ENCODE measurements at regions not wholly inside any gene's neighbourhood (a gene's known extent, or its start where the extent isn't known, plus 50 kb on each side); places are given as distances from the start of the nearest gene placed in this dataset.

DNA sequence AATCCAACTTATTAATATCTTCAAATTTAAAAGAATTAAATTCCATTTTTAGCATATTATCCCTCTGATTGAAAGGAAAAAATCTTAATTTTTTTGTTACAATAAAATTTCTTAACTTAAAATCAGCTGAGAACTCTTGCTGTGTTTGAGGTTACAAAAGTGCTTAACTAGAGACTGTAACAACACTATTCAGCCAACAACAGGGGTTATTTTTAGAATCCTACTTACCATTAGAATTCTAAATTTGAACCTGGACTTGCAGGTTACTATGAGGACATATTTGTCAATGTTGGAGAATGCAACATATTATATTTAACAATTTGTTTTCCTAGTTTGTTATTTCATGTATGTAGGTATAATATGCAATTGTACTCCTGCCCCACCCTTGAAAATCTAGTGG, 238.1 kb upstream of the CXXC4 start:
- DNase-seq (ENCODE audit: low read depth in 1 of 2, low spot score in 1 of 2) = no peak
- no peak for TF ChIP-seq HOXB13 (CRISPR knock-in tag; IDR thresholded peaks at IDR 0.05; ENCODE audit: low read depth)
- TF ChIP-seq RAD21 (conservative IDR thresholded peaks at IDR 0.05 in 1 of 2, IDR thresholded peaks at IDR 0.05 in 1 of 2) = no peak
- TF ChIP-seq ZSCAN20 (CRISPR knock-in tag; IDR thresholded peaks at IDR 0.05) = no peak
- no peak for TF ChIP-seq JUN (IDR thresholded peaks at IDR 0.05)
- no peak for TF ChIP-seq GATA3 (IDR thresholded peaks at IDR 0.05; ENCODE audit: borderline replicate concordance)
- no peak for TF ChIP-seq TP53 (CRISPR knock-in tag; IDR thresholded peaks at IDR 0.05)
- TF ChIP-seq RFX5 (IDR thresholded peaks at IDR 0.05) = no peak
- TF ChIP-seq RARB (CRISPR knock-in tag; IDR thresholded peaks at IDR 0.05) = no peak
- no peak for TF ChIP-seq MAFK (IDR thresholded peaks at IDR 0.05; ENCODE audit: partially characterized antibody)
- TF ChIP-seq HDAC2 (IDR thresholded peaks at IDR 0.05) = no peak
- no peak for TF ChIP-seq EHMT2 (IDR thresholded peaks at IDR 0.05; ENCODE audit: low read depth)
- Histone ChIP-seq H3K27ac (no peak overlapping the region), H3K9me3 (no peaks in the 10 kb centered on the region; the same call in 2 of the 3 replicates), H3K4me2 (no peak overlapping the region), H3K4me3 (no peak overlapping the region), H3K4me1 (peaks cover 19% of the 10 kb centered on the region)
- POLR2A ChIA-PET = no interaction called here
- no peak for ATAC-seq
- no peak for FAIRE-seq
- CTCF ChIA-PET = no interaction called here

DNA sequence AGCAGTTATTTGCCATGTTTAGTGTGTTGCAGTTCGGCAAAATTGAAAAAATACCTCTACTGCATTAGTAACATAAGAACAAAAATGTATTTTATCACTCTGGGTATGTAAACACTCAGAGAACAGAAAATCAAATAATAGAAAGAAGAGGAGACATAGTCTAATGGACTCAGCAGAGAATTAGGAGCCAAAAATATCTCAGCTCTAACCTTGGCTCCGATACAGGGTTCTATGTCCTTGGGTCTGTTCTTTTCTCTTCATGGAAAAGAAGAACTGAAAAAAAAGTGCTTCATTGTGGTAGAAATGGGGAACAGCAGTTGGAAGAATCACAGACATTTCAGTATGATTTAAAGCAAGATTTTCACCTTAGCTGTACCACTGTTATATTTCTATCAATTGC, 240.5 kb upstream of the CXXC4 start:
- ChIA-PET POLR2A (no interaction called here), CTCF (no interaction called here)
- Histone ChIP-seq H3K4me2 (no peak overlapping the region), H3K9me3 (no peaks in the 10 kb centered on the region; the same call in 2 of the 3 replicates), H3K4me3 (no peak overlapping the region), H3K27ac (no peak overlapping the region), H3K4me1 (no peaks in the 10 kb centered on the region)
- ATAC-seq (no peak), FAIRE-seq (no peak), DNase-seq (ENCODE audit: low read depth in 1 of 2, low spot score in 1 of 2) (no peak)
- TF ChIP-seq NR3C1 (IDR thresholded peaks at IDR 0.05) = no peak
- no peak for TF ChIP-seq TFCP2L1 (CRISPR knock-in tag; IDR thresholded peaks at IDR 0.05)
- TF ChIP-seq BHLHE40 (IDR thresholded peaks at IDR 0.05; ENCODE audit: low read depth, low read length) = no peak
- no peak for TF ChIP-seq ZFP36 (IDR thresholded peaks at IDR 0.05; ENCODE audit: borderline replicate concordance, partially characterized antibody)
- TF ChIP-seq JUNB (IDR thresholded peaks at IDR 0.05) = no peak
- 65% methylated on average over 2 of the region's 2 CpGs for WGBS (ENCODE audit: missing lambda C conversion rate)

DNA sequence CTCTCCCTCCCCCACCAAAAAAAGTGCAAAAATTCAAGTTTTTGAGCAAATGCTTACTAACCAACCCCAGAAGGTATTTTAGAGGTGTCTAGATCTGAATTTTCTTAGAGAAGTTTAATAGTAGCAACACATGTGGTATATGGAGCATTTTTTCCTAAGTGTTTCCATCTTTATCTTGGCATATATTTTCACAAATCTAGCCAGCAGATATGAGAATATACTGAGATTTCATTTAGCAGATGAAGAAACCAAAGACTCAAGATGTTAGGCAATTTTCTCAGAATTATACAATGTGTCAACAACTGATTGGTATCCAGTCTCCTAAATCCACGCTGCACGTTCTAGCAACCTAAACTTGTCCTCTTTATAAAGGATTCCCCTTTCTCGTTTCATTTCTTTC, 245.5 kb upstream of the CXXC4 start:
- no peak for TF ChIP-seq MAFK (IDR thresholded peaks at IDR 0.05; ENCODE audit: partially characterized antibody)
- POLR2A ChIA-PET = no interaction called here
- 67% methylated on average over 3 of the region's 3 CpGs for WGBS (ENCODE audit: missing lambda C conversion rate)
- CTCF ChIA-PET = no interaction called here
- DNase-seq (ENCODE audit: low read depth in 1 of 2, low spot score in 1 of 2) (no peak), FAIRE-seq (no peak), ATAC-seq (no peak)
- Histone ChIP-seq H3K9me3 (no peaks in the 10 kb centered on the region), H3K4me2 (no peak overlapping the region), H3K4me1 (no peaks in the 10 kb centered on the region), H3K27ac (no peak overlapping the region), H3K4me3 (no peak overlapping the region)

DNA sequence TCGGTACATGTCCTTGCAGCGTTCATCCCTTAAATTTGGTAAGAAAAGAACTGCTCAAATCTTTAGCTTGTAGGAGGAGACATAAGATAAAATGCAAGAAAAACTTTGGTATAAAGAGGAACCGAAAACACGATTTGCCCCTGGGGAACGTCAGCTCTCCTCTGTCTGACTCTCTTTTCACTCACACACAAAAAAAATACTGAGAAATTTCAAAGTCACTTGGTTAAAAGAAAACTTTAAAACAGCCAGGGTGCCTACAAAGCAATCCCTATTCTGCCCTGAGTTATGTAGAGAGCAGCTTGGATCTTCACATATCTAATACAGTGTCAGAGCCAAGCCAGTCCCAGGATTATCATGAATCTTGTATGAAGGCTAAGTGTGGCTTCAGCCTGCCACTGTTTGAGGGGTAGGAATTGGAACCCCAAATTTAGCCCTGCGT, 248.5 kb upstream of the CXXC4 start:
- Histone ChIP-seq H3K4me1 (no peaks in the 10 kb centered on the region), H3K4me3 (no peak overlapping the region), H3K9me3 (no peaks in the 10 kb centered on the region), H3K4me2 (no peak overlapping the region), H3K27ac (no peak overlapping the region)
- POLR2A ChIA-PET = no interaction called here
- CTCF ChIA-PET = no interaction called here
- ATAC-seq (no peak), FAIRE-seq (no peak), DNase-seq (ENCODE audit: low read depth in 1 of 2, low spot score in 1 of 2) (no peak)
- WGBS (ENCODE audit: missing lambda C conversion rate) = 73% methylated on average over 6 of the region's 6 CpGs
- TF ChIP-seq JUN (IDR thresholded peaks at IDR 0.05) (no peak), KDM5A (IDR thresholded peaks at IDR 0.05) (no peak), HOXB5 (CRISPR knock-in tag; IDR thresholded peaks at IDR 0.05) (no peak)
- TF ChIP-seq, protein P1, sequence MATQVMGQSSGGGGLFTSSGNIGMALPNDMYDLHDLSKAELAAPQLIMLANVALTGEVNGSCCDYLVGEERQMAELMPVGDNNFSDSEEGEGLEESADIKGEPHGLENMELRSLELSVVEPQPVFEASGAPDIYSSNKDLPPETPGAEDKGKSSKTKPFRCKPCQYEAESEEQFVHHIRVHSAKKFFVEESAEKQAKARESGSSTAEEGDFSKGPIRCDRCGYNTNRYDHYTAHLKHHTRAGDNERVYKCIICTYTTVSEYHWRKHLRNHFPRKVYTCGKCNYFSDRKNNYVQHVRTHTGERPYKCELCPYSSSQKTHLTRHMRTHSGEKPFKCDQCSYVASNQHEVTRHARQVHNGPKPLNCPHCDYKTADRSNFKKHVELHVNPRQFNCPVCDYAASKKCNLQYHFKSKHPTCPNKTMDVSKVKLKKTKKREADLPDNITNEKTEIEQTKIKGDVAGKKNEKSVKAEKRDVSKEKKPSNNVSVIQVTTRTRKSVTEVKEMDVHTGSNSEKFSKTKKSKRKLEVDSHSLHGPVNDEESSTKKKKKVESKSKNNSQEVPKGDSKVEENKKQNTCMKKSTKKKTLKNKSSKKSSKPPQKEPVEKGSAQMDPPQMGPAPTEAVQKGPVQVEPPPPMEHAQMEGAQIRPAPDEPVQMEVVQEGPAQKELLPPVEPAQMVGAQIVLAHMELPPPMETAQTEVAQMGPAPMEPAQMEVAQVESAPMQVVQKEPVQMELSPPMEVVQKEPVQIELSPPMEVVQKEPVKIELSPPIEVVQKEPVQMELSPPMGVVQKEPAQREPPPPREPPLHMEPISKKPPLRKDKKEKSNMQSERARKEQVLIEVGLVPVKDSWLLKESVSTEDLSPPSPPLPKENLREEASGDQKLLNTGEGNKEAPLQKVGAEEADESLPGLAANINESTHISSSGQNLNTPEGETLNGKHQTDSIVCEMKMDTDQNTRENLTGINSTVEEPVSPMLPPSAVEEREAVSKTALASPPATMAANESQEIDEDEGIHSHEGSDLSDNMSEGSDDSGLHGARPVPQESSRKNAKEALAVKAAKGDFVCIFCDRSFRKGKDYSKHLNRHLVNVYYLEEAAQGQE (IDR thresholded peaks at IDR 0.05) = no peak

Data from A549 (cell line).